GM10266 (cell line): ENCODE measurements at regions not wholly inside any gene's neighbourhood (a gene's known extent, or its start where the extent isn't known, plus 50 kb on each side); places are given as distances from the start of the nearest gene placed in this dataset.

Experiments used
- DNase-seq: peaks from one replicate; pipeline ENCODE4 v3.0.0; 2012; ENCODE audit errors: extremely low spot score
- CTCF ChIP-seq: IDR thresholded peaks from 2 replicates; pipeline ENCODE4 v1.5.1; 2012; ENCODE audit warnings: mild to moderate bottlenecking, low read depth; ENCODE audit not compliant: control insufficient read depth, insufficient read depth; ENCODE audit errors: missing control alignments

- DNase-seq, result no peak
- no peak for TF ChIP-seq CTCF
Observed at GRCh38 chr21:35288238-35288637, 239.1 kb upstream of the RUNX1 start.

- DNase-seq, result no peak
- no peak for TF ChIP-seq CTCF
Observed at GRCh38 chr21:35284199-35284598, 235.1 kb upstream of the RUNX1 start.

- no peak for DNase-seq
- no peak for TF ChIP-seq CTCF
Observed at GRCh38 chr21:35282944-35283343, 233.8 kb upstream of the RUNX1 start.

GRCh38 chr21:35281956-35282355 is 232.9 kb upstream of the RUNX1 start:
- no peak for TF ChIP-seq CTCF
- no peak for DNase-seq

- no peak for DNase-seq
- TF ChIP-seq CTCF, result no peak
Observed at GRCh38 chr21:35280231-35280630, 231.1 kb upstream of the RUNX1 start.

GRCh38 chr21:35275776-35276175 is 226.7 kb upstream of the RUNX1 start:
- DNase-seq, result no peak
- no peak for TF ChIP-seq CTCF

- no peak for TF ChIP-seq CTCF
- no peak for DNase-seq
Observed at GRCh38 chr21:35274923-35275322, 225.8 kb upstream of the RUNX1 start.
